GM21360 (cell line): ENCODE measurements at regions not wholly inside any gene's neighbourhood (a gene's known extent, or its start where the extent isn't known, plus 50 kb on each side); places are given as distances from the start of the nearest gene placed in this dataset.
"Not testable (repeated sequence)": the region's sequence is repeated elsewhere in the genome, so short reads cannot be mapped to it uniquely, and the experiment has no call there.

Experiments
- ATAC-seq: cut with Tn5 transposase; IDR thresholded peaks from one replicate; pipeline ENCODE4 v1.9.1; 2021; ENCODE audit warnings: mild to moderate bottlenecking, moderate library complexity; ENCODE audit not compliant: unreplicated experiment

DNA sequence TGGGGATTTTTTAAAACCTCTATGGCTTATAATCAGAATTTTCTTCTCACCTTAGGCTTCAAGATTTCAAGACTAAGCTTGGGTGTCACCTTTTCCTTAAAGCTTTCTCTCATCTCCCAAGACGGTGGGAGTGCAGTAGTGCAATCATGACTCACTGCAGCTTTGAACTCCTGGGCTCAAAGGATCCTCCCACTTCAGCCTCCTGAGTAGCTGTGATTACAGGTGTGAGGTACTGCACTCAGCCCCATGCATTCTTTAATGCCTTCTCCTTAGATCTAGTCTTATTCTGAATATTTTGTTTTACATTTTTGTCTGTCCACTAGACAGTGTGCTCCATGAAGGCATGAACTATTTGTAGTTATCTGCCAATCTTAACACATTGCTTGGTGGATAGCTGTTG lies 55.7 kb upstream of the FAT3 start:
- no peak for ATAC-seq

DNA sequence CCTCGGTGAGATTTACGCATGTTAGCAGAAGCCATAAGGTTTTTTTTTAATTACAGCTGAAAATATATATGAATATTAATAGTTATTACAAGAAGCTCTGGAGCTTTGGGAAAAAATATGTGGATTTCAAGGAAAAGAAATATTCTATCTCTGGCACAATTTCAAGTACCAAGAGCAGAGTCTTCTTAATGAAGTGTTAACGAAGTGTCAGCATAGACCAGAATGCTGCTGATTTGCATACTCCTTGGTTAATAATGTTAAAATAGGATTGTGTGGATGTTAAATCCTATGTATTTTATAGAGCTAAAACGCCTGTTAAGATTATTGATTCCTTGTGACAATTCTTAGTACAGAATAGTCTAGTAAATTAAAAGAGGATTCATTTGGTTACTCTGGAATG lies 57.0 kb upstream of the FAT3 start:
- no peak for ATAC-seq

DNA sequence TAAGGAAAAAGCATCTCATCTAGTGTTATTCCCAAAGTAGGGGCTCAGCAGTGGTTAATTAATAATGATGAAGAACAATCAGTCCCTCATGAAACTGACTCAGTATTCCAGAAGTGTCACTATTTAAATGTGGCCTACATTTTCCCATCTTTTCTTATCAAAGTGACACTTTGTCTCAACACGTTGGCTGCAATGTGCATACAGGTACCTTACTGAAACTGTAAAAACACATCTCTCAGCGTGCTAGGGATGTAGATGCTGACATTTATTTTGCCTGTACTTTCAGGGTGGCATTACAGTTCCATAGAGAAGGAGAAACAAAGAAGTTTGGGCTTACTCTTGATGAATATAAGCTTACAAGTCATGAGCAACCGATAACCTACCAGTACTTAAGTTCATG lies 58.3 kb upstream of the FAT3 start:
- ATAC-seq: no peak

DNA sequence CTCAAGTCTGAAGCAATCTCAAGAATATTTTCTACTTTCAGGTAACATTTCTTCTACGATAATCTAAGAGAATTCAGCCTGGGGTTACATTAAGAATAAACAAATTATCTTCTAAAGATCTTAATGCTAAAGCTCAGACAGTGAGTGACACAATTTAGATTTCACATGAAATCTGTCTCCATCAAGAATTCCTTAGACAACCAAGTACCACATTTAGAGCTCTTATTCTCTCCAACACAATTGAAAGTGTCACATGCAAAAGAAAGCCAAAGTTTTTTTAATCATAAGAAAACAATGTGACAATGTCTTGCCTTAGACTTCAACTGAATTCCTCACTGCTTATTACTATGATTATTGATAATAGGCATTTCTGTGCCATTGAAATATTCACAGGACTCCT lies 60.7 kb upstream of the FAT3 start:
- no peak for ATAC-seq

DNA sequence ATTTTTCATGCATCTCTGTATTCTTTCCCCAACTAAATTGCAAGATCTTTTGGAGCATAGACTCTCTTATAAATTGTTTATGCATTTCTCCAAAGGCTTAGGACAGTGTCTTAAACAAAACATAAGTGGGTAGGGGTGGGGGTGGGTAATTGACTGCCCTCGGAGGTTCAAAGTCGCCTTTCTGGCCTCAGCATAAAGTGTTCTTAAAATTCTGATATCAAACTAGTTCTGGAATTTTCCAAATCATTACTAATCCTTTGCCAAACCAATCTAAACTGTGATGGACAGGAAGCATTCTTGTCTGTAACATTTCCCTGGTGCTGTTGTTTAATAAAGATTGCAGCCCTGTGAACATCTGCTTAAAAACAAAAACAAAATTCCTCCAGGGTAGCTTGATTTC lies 61.8 kb upstream of the FAT3 start:
- no peak for ATAC-seq

DNA sequence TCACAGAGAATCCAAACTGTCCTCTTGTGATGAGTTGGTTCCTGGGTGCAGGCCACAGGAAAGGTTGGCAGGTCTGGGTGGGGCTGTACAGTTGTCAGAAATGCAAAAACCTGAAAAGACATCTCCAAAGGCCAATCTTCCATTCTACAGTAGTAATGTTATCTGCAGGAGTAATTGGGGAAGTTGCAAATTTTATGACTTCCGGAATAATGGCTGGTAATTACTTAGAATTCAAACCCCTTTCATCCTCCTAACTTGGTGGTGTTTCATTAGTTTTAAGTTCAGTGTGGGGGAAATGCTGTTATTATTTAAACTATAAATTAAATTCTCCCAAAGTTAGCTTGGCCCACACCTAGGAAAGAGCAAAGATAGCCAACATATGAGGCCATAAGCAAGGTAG lies 64.7 kb upstream of the FAT3 start:
- no peak for ATAC-seq

DNA sequence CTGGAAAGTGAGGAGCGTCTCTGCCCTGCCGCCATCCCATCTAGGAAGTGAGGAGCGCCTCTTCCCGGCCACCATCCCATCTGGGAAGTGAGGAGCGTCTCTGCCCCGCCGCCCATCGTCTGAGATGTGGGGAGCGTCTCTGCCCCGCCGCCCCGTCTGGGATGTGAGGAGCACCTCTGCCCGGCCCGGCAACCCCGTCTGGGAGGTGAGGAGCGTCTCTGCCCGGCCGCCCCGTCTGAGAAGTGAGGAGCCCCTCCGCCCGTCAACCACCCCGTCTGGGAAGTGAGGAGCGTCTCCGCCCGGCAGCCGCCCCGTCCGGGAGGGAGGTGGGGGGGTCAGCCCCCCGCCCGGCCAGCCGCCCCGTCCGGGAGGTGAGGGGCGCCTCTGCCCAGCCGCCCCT lies 67.2 kb upstream of the FAT3 start:
- not testable (repeated sequence) for ATAC-seq

DNA sequence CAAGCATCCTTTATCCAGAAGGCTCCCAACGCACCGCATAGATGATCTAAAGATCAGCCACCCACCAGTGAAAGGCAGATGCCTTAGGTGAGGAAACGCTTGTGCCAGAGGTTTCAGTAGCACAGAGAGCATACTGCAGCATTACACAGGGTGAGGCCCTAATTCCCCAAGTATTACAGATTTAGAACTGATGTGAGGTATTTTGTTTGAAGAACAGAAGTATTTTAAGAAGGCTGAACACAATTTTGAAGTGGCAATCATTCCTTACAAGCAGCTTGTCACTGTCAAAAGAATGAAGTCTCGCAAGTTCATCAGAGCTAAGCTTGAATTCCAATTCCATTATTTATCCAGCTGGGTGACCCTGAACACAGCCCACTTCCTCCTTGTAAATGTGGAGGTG lies 70.0 kb upstream of the FAT3 start:
- no peak for ATAC-seq

DNA sequence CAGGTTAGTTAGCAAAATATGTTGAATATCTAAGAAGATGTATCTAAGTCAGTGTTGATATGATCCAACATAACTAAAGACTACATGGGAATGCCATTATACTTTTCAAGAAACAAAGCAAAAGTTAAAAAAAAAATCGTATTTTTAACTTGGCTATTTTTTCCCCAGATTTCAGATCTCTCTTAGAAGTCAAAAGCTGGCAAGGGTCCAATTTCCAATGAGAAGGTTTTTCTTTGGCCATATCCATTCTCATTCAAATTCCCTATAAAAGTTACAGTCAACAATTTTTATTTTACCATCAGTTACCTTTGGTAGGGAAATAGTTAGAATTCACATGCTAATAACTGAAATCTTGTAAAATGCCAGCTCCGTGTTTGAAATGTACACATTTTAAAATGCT lies 70.5 kb upstream of the FAT3 start:
- ATAC-seq: no peak

DNA sequence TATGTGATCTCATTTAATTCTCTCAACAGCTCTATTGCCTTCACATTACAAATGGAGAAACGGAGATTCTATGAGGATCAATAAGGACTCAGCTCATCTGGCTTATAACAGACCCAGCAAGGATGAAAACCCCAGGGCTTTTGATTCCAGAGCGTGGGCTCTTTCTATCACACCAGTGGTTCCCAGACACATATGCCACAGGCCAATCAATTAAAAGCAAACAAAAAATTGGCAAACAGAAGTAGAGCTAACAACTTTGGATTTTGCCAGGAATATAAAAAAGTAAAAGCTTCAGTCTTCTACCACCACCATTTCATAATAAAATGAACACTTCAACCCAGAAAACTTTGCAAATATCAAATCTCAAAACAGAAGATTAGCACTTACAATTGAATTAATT lies 71.1 kb upstream of the FAT3 start:
- no peak for ATAC-seq

DNA sequence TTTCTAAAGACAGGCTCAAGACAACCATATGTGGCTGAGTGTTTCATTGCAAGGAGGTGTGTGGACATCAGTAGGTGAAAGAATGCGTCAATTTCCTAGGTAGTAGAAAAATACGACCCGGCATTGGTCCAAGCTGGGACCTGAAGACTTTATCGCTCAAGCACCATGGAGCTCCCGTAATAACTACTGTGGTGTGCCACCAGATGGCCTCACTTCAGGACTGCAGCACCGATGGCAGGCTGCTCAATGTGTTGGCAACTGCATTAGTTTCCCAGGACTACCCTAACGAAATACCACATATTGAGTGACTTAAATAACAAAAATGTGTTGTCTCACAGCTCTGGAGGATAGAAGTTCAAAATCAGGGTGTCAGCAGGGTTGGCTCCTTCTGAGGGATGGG lies 72.4 kb upstream of the FAT3 start:
- no peak for ATAC-seq

DNA sequence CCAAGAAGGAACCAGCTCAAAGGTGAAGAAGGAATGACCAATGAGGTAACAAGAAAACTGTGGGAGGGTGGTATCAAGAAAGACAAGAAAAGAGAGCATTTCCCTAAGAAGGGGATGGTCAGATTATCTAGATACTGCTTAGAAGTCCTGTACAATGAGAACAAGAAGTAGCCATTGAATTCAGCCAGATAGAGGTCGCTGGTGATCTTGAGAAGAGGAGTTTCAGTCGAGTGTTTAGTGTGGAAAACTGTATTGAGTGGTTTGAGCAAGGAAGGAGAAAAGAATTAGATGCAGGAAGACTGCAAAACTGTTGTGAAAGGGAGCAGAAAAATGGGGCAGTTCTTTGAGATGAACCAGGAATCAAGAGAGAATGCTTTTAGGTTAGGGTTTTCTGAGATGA lies 74.6 kb upstream of the FAT3 start:
- ATAC-seq: no peak

DNA sequence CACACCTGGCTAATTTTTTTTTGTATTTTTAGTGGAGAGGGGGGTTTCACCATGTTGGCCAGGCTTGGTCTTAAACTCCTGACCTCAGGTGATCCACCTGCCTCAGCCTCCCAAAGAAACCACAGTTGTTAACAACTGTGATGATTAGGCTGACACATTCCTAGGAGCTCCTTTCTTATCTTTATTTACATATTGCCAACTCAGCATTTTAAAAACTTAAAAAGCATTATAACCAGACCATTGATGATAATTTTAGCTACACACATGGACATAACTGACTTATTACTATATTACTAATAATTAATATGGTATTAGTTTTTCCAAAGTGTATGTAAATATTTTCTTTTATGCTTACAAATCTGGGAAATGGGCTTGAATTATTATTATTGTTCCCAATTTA lies 82.9 kb upstream of the FAT3 start:
- ATAC-seq: no peak

DNA sequence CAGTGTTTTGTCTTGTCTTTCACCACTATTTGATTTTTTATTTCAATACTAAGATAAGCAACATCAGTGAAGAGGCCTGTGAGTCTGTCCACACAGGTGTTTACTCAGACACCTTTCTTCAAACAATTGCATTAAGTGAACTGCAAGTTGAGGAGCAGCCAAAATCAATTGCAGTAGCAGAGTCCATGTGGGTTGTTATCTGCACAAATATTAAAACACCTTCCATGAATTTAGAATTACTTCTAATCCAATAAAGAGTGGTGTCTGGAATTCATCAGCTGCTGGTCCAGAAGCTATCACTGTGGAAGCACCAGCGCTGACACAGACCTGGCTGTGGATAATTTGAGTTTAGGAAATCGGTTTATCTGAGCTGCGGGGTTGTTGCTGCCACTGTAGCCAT lies 83.5 kb upstream of the FAT3 start:
- no peak for ATAC-seq

DNA sequence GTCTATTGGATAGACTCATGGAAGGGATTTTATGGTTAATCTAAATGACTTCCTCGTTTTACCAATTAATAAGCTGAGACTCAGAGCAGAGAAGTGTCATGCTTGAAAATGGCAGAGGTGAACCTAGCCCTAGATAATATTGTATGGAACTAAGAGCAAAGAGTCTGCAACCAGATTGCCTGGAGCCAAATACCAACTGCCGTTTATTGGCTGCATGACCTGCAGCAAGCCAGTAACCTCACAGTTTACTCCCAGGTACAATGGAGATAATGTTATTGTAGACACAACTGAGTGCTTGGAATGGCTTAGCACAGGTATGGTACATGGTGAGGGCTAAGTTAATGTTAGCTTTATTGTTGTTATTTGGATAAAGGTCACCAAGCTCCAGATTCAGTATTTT lies 84.6 kb upstream of the FAT3 start:
- ATAC-seq: no peak

DNA sequence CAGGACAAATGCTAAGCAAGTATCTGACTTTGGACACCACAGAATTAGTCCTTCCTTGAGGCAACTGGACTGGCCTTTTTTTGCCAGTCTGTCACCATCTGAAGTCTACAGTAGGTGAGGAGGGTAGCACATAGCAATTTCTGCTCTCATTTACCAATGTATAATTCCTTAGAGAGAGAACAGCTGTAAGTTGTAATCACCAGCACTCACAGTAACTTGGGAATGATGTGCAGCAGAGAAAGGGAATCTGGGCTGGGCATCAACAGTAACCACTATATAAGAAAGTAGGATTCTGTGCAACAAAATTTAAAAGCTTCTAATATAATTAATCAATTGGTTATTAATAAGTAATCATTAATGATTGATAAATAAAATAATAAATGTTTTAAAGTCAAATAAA lies 86.3 kb upstream of the FAT3 start:
- ATAC-seq: no peak

DNA sequence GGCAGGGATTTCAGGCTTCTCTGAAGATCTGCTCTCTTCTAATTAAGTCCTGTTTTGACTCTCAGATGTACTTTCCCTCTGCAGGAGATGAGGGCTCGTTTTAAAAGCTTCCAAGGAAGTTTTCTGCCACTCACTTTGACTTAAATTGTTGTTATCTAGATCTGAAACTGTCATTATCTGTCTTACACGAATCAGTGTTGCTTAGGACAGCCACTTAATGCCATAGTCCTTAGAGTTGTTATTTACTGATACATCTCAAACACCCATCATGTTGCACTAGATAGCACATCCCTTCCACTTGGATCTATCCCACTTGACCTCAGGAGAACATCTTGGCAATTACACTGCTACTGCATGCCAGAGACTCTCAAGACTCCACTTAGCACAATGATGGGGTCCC lies 86.9 kb upstream of the FAT3 start:
- ATAC-seq: no peak

DNA sequence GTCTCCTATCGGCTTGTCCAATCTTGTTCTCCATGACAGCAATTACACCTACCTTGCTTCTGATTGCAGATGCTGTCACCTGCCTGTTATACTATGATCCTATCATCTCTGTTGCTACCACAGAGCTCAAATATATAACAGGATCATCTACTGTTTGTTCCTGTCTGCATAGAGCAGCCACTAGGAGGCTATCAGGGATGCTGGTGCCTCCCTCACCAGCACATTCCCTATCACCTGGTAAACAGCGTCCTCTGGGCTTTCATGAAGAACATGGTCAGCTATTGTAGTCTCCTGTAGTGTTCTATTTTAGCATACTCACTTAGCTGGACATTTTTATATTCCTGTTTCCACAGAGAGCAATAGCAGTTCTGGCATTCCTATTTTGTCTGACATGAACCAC lies 87.8 kb upstream of the FAT3 start:
- ATAC-seq: no peak

DNA sequence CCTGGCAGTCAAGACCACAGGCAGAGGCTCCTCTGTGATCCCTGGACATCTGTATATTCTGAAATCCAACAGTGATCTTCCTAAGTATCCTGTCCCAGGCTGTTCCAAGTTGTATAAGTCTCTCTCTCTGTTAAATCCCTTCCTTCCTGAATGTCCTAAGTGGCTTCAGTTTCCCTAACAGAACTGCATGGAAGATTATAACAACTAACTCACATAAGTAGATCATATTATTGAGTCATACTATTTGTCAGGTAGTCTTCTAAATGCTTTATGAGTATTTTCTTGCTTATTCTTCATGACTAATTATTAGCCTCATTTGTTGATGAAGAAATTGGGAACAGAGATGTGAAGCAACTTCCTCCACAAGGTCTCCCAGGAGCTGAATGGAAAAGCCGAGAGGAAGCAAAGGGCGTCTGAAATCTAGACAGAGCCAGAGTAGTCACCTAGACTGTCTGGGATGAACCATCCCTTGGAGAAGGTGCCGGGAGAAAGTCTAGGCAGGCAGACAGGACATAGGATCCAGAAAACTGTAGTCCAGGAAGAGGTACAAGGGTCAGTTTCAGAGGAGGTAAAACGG lies 93.2 kb upstream of the FAT3 start:
- no peak for ATAC-seq

DNA sequence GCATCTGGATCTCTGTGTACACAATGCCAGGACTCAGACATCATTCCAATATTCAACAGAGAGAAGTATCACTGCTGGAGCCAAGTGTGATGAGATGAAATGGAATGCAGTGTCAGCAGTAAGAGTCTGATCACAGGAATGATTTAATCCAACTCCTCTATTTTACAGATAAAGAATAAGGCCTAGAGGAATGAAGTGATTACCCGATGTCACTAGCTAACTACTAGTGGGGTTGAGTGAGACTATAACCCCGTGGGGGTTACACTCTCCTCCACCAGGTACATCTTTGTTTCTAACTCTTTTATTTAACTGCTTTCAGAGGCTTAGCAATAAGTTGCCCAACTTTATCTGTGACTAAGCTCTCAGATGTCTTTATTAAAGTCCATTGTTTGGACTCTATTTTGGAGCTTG lies 94.2 kb upstream of the FAT3 start:
- ATAC-seq: no peak

DNA sequence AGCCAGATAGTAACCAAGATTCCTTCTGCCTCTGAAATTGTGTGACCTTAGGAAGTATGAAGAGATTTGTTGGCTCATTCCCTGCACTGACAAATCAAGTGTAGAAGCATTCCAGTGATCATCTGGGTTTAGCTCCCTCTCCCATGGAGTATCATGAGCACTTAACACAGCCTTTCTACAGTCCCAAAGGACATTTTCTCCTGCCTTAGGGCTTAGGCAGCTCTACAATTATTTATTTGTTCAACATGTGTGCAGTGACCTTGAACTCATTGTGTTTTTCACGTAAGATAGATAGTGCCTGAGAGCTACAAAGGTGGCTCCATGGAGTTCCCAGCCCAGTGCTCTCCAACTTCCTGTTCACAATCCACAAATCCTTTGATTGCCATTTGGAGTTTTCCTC lies 94.8 kb upstream of the FAT3 start:
- no peak for ATAC-seq

DNA sequence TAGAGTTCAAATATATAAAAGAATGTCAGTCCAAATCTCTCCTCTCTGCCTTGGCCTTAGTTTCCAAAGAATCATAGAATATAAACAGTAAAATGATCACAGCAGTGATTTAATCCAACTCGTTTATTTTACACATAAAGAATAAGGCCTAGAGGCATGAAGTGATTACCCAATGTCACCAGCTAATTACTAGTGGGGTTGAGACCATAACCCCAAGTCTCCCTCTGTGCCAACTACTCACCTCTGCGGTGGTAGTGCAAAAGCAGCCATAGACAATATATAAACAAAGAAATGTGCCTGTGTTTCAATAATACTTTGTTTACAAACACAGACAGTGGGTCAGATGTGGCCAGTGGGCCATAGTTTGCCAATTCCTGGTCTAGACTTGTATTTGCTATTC lies 96.6 kb upstream of the FAT3 start:
- ATAC-seq: no peak

DNA sequence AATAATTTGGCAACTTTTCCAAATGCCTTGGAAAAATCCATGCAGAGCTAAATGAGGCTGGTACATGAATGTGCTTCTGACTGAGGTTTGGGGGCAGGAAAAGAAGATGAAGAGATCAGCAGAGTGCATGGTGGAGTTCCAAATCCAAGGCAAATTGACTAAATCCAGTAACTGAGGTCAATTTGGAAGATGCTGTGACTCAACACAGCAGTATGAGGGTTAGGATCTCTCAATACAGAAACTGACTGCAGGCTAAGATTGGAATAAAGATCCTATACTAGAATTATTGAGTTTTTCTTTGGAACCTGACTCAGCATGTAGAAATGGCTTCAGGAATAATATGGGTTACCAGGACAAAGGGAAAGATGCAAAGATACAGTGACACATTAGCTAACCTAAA lies 99.3 kb upstream of the FAT3 start:
- ATAC-seq: no peak

DNA sequence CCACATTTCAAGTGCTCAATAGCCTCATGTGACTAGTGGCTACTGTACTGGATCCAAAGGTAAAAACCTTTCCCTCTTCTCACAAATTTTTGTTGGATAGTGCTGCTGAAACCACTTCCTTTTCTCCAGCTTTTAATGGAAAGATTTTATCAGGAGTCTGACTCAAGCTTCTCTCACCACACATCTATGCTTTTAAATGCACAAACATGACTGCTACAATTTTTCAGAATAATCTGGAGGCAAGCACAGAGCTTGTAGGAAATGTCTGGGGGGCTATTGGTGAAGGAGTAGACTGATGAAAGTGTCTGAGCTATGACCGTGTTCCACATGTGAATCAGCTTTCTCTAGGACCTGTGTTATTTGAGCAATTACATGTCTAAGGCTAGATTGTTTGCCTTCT lies 101.1 kb upstream of the FAT3 start:
- no peak for ATAC-seq
